HUES64 (cell line): ENCODE measurements at regions not wholly inside any gene's neighbourhood (a gene's known extent, or its start where the extent isn't known, plus 50 kb on each side); places are given as distances from the start of the nearest gene placed in this dataset.

Experiments used
- H3K27ac ChIP-seq: 2 replicates; pipeline ENCODE4 v1.7.0; 2013; ENCODE audit warnings: low read depth, low read length, inconsistent platforms
- H3K27me3 ChIP-seq: 2 replicates; pipeline ENCODE4 v1.6.1; 2013; ENCODE audit warnings: mild to moderate bottlenecking, low read length; ENCODE audit not compliant: insufficient read depth
- H3K36me3 ChIP-seq: 2 replicates; pipeline ENCODE4 v1.6.1; 2013; ENCODE audit warnings: mild to moderate bottlenecking, low read length; ENCODE audit not compliant: insufficient read depth
- H3K4me1 ChIP-seq: 2 replicates; pipeline ENCODE4 v1.6.1; 2013; ENCODE audit warnings: mild to moderate bottlenecking, low read length, moderate library complexity; ENCODE audit not compliant: insufficient read depth
- H3K4me3 ChIP-seq: 2 replicates; pipeline ENCODE4 v1.5.1; 2013; ENCODE audit warnings: mild to moderate bottlenecking, low read length, moderate library complexity
- H3K9ac ChIP-seq: 2 replicates; pipeline ENCODE4 v1.6.1; 2013; ENCODE audit warnings: mild to moderate bottlenecking, low read depth, low read length
- H3K9me3 ChIP-seq: 2 replicates; pipeline ENCODE4 v1.6.1; 2013; ENCODE audit warnings: low read depth, low read length; ENCODE audit not compliant: insufficient read depth
- WGBS: fragments of 150-250, 120-280 bp; methylation state at CpG from one replicate; pipeline ENCODE4 v1.1.7; 2013; ENCODE audit warnings: missing lambda C conversion rate; 5-methylcytosine and 5-hydroxymethylcytosine counted together

- WGBS: 7% methylated on average over 11 of the region's 11 CpGs
Observed at GRCh38 chr6:166106076-166106686, 61.5 kb downstream of the TBXT start.

DNA sequence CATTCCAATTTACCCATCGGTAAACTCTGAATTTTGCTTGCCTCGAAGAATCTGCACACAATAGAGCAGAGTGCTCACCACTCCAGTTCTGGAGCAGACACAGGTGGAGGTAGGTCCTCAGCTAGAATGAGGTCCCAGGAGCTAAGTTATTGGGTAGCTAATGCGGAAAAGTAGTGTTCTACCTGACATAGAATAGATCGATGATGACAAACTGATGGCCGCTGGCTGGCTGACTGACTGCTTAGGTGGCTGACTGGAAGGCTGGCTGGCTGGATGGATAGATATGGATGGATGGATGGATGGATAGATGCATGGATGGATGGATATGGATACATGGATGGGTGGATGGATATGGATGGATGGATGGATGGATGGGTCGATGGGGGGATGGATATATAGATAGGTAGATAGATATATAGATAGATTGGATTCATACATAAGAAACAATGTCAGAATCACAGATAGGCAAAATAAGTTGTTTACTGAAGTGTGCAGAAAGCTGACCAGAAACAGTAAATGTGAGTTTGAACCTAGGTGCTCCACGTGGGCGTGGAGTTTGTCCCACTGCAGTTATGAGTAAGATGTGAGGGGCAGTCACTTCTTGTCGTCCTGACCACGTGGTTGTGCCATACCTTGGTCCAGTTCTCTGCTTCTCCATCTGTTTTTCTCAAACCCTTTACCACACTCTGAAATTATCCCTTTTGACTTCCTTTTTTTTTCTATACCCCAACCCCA, 62.1 kb downstream of the TBXT start:
- H3K4me1 ChIP-seq: no peaks in the 10 kb centered on the region
- H3K9ac ChIP-seq: no peak overlapping the region
- H3K9me3 ChIP-seq: peaks cover 22% of the 10 kb centered on the region
- 65% methylated on average over 10 of the region's 10 CpGs for WGBS
- H3K4me3 ChIP-seq: no peak overlapping the region
- no peaks in the 10 kb centered on the region for H3K27me3 ChIP-seq
- H3K36me3 ChIP-seq: no peaks in the 10 kb centered on the region
- no peak overlapping the region for H3K27ac ChIP-seq

More at GRCh38 chr6:166106076-166106686, 61.5 kb downstream of the TBXT start:
- Histone ChIP-seq H3K27ac (no peak overlapping the region), H3K36me3 (no peaks in the 10 kb centered on the region), H3K4me3 (no peak overlapping the region), H3K9me3 (peaks cover 16% of the 10 kb centered on the region), H3K9ac (no peak overlapping the region), H3K27me3 (no peaks in the 10 kb centered on the region), H3K4me1 (no peaks in the 10 kb centered on the region)

DNA sequence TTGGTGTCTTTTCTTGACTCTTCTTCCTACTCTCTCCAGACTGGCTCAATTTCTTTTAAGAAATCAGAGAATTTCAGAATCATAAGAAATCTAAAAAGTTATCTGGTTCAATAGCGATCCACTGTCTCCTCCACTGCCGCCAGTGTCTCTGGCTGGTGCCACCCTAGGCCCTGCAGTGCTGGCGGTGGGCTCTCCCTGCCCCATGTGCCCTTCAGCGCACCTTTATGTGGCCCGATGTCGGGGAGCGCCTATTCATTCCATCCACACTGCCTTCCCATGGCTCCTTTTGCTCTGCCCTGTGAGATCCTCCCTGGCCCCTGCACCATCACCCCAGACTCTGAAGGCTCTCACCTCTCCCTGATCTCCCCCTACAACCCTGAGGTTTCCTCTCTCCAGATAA, 62.8 kb downstream of the TBXT start:
- H3K4me1 ChIP-seq: no peaks in the 10 kb centered on the region
- H3K27me3 ChIP-seq: no peaks in the 10 kb centered on the region
- no peak overlapping the region for H3K27ac ChIP-seq
- H3K9ac ChIP-seq: no peak overlapping the region
- no peak overlapping the region for H3K4me3 ChIP-seq
- H3K36me3 ChIP-seq: no peaks in the 10 kb centered on the region
- H3K9me3 ChIP-seq: peaks cover 24% of the 10 kb centered on the region
- 94% methylated on average over 7 of the region's 7 CpGs for WGBS

GRCh38 chr6:166104107-166104506, 63.5 kb downstream of the TBXT start:
- no peaks in the 10 kb centered on the region for H3K27me3 ChIP-seq
- H3K36me3 ChIP-seq: no peaks in the 10 kb centered on the region
- WGBS: 64% methylated on average over 4 of the region's 4 CpGs
- H3K9ac ChIP-seq: no peak overlapping the region
- no peaks in the 10 kb centered on the region for H3K4me1 ChIP-seq
- no peak overlapping the region for H3K4me3 ChIP-seq
- H3K27ac ChIP-seq: no peak overlapping the region
- H3K9me3 ChIP-seq: peaks cover 24% of the 10 kb centered on the region

- H3K4me1 ChIP-seq: no peaks in the 10 kb centered on the region
- no peaks in the 10 kb centered on the region for H3K27me3 ChIP-seq
- no peak overlapping the region for H3K9ac ChIP-seq
- no peaks in the 10 kb centered on the region for H3K36me3 ChIP-seq
- peaks cover 24% of the 10 kb centered on the region for H3K9me3 ChIP-seq
- no peak overlapping the region for H3K27ac ChIP-seq
- no peak overlapping the region for H3K4me3 ChIP-seq
Observed at GRCh38 chr6:166101819-166102419, 65.7 kb downstream of the TBXT start.

- Histone ChIP-seq H3K9ac (0 out of 2 replicates have a peak overlapping the region, but pooled peaks have one; percentile 23), H3K4me3 (peak overlapping the region; percentile 51), H3K9me3 (peaks cover 24% of the 10 kb centered on the region), H3K4me1 (no peaks in the 10 kb centered on the region), H3K27me3 (no peaks in the 10 kb centered on the region), H3K27ac (no peak overlapping the region), H3K36me3 (no peaks in the 10 kb centered on the region)
- 31% methylated on average over 19 of the region's 19 CpGs for WGBS
Observed at GRCh38 chr6:166097914-166098522, 69.6 kb downstream of the TBXT start.

- Histone ChIP-seq H3K4me3 (no peak overlapping the region), H3K36me3 (no peaks in the 10 kb centered on the region), H3K4me1 (no peaks in the 10 kb centered on the region), H3K9me3 (no peaks in the 10 kb centered on the region), H3K9ac (no peak overlapping the region), H3K27ac (no peak overlapping the region), H3K27me3 (no peaks in the 10 kb centered on the region)
- 73% methylated on average over 2 of the region's 5 CpGs for WGBS
Observed at GRCh38 chr6:166087852-166088251, 79.8 kb downstream of the TBXT start.

- H3K9ac ChIP-seq: no peak overlapping the region
Observed at GRCh38 chr6:166087246-166087645, 80.4 kb downstream of the TBXT start.

DNA sequence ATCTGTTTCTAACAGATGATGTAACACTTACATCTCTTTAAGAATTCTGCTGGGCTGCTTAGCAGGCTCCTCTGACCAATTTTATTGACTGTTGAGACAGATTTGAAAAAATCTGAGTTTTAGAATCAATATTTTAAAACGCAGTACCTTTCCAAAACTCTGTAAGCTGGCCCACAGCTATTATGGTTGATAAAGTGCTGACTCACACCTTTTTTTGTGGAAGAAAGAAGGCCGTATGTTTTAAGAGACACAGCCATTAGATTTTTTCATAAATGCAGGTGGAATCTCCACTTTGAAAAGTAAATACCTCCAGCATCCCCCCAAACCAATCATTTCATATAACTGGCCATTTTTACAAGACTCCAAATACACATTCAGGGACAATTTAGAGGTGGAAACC, 82.2 kb downstream of the TBXT start:
- Histone ChIP-seq H3K36me3 (no peaks in the 10 kb centered on the region), H3K27me3 (no peaks in the 10 kb centered on the region), H3K27ac (no peak overlapping the region), H3K9me3 (no peaks in the 10 kb centered on the region), H3K9ac (no peak overlapping the region), H3K4me3 (no peak overlapping the region), H3K4me1 (no peaks in the 10 kb centered on the region)
- WGBS: 100% methylated on average over 2 of the region's 2 CpGs

More at GRCh38 chr6:166087246-166087645, 80.4 kb downstream of the TBXT start:
- Histone ChIP-seq H3K4me3 (no peak overlapping the region), H3K27ac (no peak overlapping the region), H3K36me3 (no peaks in the 10 kb centered on the region), H3K27me3 (no peaks in the 10 kb centered on the region), H3K9me3 (no peaks in the 10 kb centered on the region), H3K4me1 (no peaks in the 10 kb centered on the region)
- WGBS: 97% methylated on average over 7 of the region's 7 CpGs

DNA sequence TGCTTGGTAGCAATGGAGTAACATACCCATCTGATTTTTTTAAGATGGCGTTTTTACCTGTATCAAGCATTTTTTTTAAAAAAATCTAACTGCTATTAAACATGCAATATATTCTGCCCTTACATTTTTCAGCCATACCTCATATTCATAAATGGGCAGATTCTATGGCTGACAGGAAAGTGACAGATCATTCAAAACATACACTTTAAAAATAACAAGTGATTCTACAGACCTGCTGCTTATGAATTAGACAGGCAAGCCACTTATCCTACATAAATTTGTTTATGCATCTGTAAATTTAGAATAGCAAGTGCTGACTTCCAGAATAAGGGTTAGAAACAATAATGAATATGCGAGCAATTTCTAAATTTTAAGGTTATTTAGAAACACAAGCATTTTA, 82.7 kb downstream of the TBXT start:
- H3K36me3 ChIP-seq: no peaks in the 10 kb centered on the region
- no peak overlapping the region for H3K9ac ChIP-seq
- no peak overlapping the region for H3K27ac ChIP-seq
- 100% methylated on average over 1 of the region's 2 CpGs for WGBS
- no peaks in the 10 kb centered on the region for H3K4me1 ChIP-seq
- no peaks in the 10 kb centered on the region for H3K9me3 ChIP-seq
- H3K4me3 ChIP-seq: no peak overlapping the region
- H3K27me3 ChIP-seq: no peaks in the 10 kb centered on the region

DNA sequence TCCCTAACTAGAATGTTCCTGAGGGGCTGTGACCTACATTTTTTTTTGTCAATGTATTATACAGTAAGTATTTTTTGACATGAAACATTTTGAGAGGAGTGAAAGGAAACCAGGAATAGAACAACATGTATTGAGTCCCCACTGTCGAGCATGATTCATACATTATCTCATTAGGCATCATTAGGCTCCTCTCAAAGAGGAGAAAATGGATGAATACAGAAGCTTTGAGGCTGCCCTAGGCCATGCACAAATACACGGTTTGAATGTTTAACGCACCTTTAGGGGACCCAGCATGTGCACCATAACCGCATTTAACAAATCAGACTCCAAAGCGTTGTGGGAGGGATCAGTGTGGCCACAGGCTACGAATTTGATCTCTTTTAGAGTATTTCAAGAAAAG, 87.8 kb downstream of the TBXT start:
- WGBS: 93% methylated on average over 6 of the region's 6 CpGs
- Histone ChIP-seq H3K27ac (no peak overlapping the region), H3K27me3 (no peaks in the 10 kb centered on the region), H3K36me3 (no peaks in the 10 kb centered on the region), H3K4me3 (no peak overlapping the region), H3K4me1 (no peaks in the 10 kb centered on the region), H3K9ac (no peak overlapping the region), H3K9me3 (no peaks in the 10 kb centered on the region)
